ENCODE measurements at regions not wholly inside any gene's neighbourhood (a gene's known extent, or its start where the extent isn't known, plus 50 kb on each side); places are given as distances from the start of the nearest gene placed in this dataset.
A peak's percentile ranks its signal among the peaks of the same experiment; 100 is the strongest.

- H3K4me1 ChIP-seq (ENCODE audit: control insufficient read depth in 2 of 2, insufficient read depth in 1 of 2, low read depth in 1 of 2, low read length in 2 of 2) = no peaks in the 10 kb centered on the region
- no CpG with 5 or more reads among the region's 1 CpG for WGBS, 2 donors (ENCODE audit: extremely low coverage in 2 of 2, insufficient read length in 2 of 2, insufficient replicate concordance in 1 of 2)
- H3K27me3 ChIP-seq (ENCODE audit: control insufficient read depth in 3 of 3, insufficient read depth in 3 of 3, low read depth in 1 of 3, low read length in 3 of 3) = no peaks in the 10 kb centered on the region
- no peak for DNase-seq (ENCODE audit: low spot score)
- no peak overlapping the region for H4K91ac ChIP-seq (ENCODE audit: low read depth, low read length, poor library complexity)
- no peak overlapping the region for H3K23ac ChIP-seq (ENCODE audit: low read depth, low read length, poor library complexity)
- no peak overlapping the region for H2AK5ac ChIP-seq (ENCODE audit: low read depth, low read length)
- H3K79me1 ChIP-seq (ENCODE audit: low read depth, low read length) = no peaks in the 10 kb centered on the region
- H3K4ac ChIP-seq (ENCODE audit: low read length) = no peak overlapping the region
- H2BK5ac ChIP-seq (ENCODE audit: low read length) = no peak overlapping the region
- no peak overlapping the region for H3K27ac ChIP-seq (replicated peaks; ENCODE audit: low read length)
- no peak overlapping the region for H2BK15ac ChIP-seq (ENCODE audit: low read length)
- H2BK120ac ChIP-seq (ENCODE audit: low read depth, low read length) = no peak overlapping the region
- no peak overlapping the region for H3K4me3 ChIP-seq (ENCODE audit: low read length in 2 of 2)
- no peak overlapping the region for H2AFZ ChIP-seq (ENCODE audit: low read length)
- no peak overlapping the region for H3K9ac ChIP-seq (ENCODE audit: low read depth, low read length, poor library complexity)
- no peak overlapping the region for H3K14ac ChIP-seq (ENCODE audit: low read length)
- H2BK12ac ChIP-seq (ENCODE audit: low read length) = no peak overlapping the region
- H3K18ac ChIP-seq (ENCODE audit: low read length) = no peak overlapping the region
- no peaks in the 10 kb centered on the region for H3K9me3 ChIP-seq (replicated peaks in 1 of 2; ENCODE audit: control insufficient read depth in 2 of 2, insufficient read depth in 1 of 2, low read depth in 1 of 2, low read length in 2 of 2)
- H3K4me2 ChIP-seq (ENCODE audit: insufficient read depth, low read length, poor library complexity, severe bottlenecking) = no peak overlapping the region
- H3K36me3 ChIP-seq (replicated peaks in 1 of 2; ENCODE audit: control insufficient read depth in 2 of 2, insufficient read depth in 2 of 2, low read length in 2 of 2) = no peaks in the 10 kb centered on the region
- no peak overlapping the region for H4K8ac ChIP-seq (ENCODE audit: low read depth, low read length)
These were observed 58.1 kb downstream of the TUSC7 start for GRCh38 chr3:116767726-116768125.

DNA sequence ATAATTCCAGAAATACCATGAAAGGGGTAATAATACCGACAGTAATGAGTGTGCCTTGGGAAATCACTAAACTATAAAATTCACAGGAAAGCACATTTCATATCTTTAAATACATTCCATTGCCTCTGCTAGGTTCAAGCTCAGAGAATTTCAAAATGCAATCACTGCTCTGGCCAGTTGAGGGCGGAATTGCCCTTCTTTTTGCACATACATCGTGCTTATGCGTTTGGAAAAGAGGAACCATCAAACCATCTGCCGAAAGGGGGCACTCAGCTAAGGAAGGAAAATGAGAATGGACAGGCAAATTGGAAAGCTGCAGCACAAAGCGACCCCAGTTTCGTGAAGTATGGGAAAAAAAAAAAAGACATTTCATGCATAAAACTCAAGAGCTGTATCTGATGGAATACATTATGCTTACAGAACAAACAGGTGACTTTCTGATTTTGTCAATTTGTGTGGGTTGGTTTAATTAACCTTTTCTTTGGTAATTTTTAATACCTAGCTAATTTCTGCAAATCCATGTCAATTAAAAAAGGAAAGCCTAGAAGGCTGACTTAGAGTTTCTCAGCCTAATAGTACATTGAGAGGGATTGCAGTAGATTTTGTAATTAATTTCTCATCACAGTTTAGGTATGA lies 61.4 kb downstream of the TUSC7 start:
- Histone ChIP-seq H4K91ac (ENCODE audit: low read depth, low read length, poor library complexity) (no peak overlapping the region), H4K8ac (ENCODE audit: low read depth, low read length) (no peak overlapping the region), H2BK120ac (ENCODE audit: low read depth, low read length) (no peak overlapping the region), H2BK15ac (ENCODE audit: low read length) (no peak overlapping the region), H3K9ac (ENCODE audit: low read depth, low read length, poor library complexity) (no peak overlapping the region), H2AK5ac (ENCODE audit: low read depth, low read length) (no peak overlapping the region), H3K4ac (ENCODE audit: low read length) (no peak overlapping the region), H3K27me3 (ENCODE audit: control insufficient read depth in 3 of 3, insufficient read depth in 3 of 3, low read depth in 1 of 3, low read length in 3 of 3) (no peaks in the 10 kb centered on the region), H3K4me3 (ENCODE audit: low read length in 2 of 2) (no peak overlapping the region), H3K9me3 (replicated peaks in 1 of 2; ENCODE audit: control insufficient read depth in 2 of 2, insufficient read depth in 1 of 2, low read depth in 1 of 2, low read length in 2 of 2) (no peaks in the 10 kb centered on the region), H2AFZ (ENCODE audit: low read length) (no peak overlapping the region), H3K27ac (replicated peaks; ENCODE audit: low read length) (no peak overlapping the region), H3K14ac (ENCODE audit: low read length) (no peak overlapping the region), H3K4me1 (ENCODE audit: control insufficient read depth in 2 of 2, insufficient read depth in 1 of 2, low read depth in 1 of 2, low read length in 2 of 2) (no peaks in the 10 kb centered on the region), H3K4me2 (ENCODE audit: insufficient read depth, low read length, poor library complexity, severe bottlenecking) (no peak overlapping the region), H3K36me3 (replicated peaks in 1 of 2; ENCODE audit: control insufficient read depth in 2 of 2, insufficient read depth in 2 of 2, low read length in 2 of 2) (no peaks in the 10 kb centered on the region), H3K23ac (ENCODE audit: low read depth, low read length, poor library complexity) (no peak overlapping the region), H2BK5ac (ENCODE audit: low read length) (no peak overlapping the region), H3K18ac (ENCODE audit: low read length) (no peak overlapping the region), H2BK12ac (ENCODE audit: low read length) (no peak overlapping the region), H3K79me1 (ENCODE audit: low read depth, low read length) (no peaks in the 10 kb centered on the region)
- WGBS, 2 donors (ENCODE audit: extremely low coverage in 2 of 2, insufficient read length in 2 of 2, insufficient replicate concordance in 1 of 2) = no CpG with 5 or more reads among the region's 7 CpGs
- DNase-seq (ENCODE audit: low spot score) = peak; percentile 74

GRCh38 chr3:116776880-116777785 lies 67.6 kb downstream of the TUSC7 start:
- Histone ChIP-seq H3K79me1 (ENCODE audit: low read depth, low read length) (no peaks in the 10 kb centered on the region), H2BK120ac (ENCODE audit: low read depth, low read length) (no peak overlapping the region), H3K9ac (ENCODE audit: low read depth, low read length, poor library complexity) (no peak overlapping the region), H3K4me1 (ENCODE audit: control insufficient read depth in 2 of 2, insufficient read depth in 1 of 2, low read depth in 1 of 2, low read length in 2 of 2) (peaks cover 8 to 20% of the 10 kb centered on the region in 2 donors), H3K14ac (ENCODE audit: low read length) (no peak overlapping the region), H2BK15ac (ENCODE audit: low read length) (no peak overlapping the region), H3K4me3 (ENCODE audit: low read length in 2 of 2) (no peak overlapping the region), H4K8ac (ENCODE audit: low read depth, low read length) (no peak overlapping the region), H3K36me3 (replicated peaks in 1 of 2; ENCODE audit: control insufficient read depth in 2 of 2, insufficient read depth in 2 of 2, low read length in 2 of 2) (no peaks in the 10 kb centered on the region), H2BK5ac (ENCODE audit: low read length) (no peak overlapping the region), H2AK5ac (ENCODE audit: low read depth, low read length) (no peak overlapping the region), H2BK12ac (ENCODE audit: low read length) (no peak overlapping the region), H2AFZ (ENCODE audit: low read length) (peak overlapping the region; percentile 62), H3K27me3 (ENCODE audit: control insufficient read depth in 3 of 3, insufficient read depth in 3 of 3, low read depth in 1 of 3, low read length in 3 of 3) (no peaks in the 10 kb centered on the region), H3K4ac (ENCODE audit: low read length) (no peak overlapping the region), H3K27ac (replicated peaks; ENCODE audit: low read length) (peak overlapping the region; percentile 71), H3K23ac (ENCODE audit: low read depth, low read length, poor library complexity) (no peak overlapping the region), H3K18ac (ENCODE audit: low read length) (no peak overlapping the region), H4K91ac (ENCODE audit: low read depth, low read length, poor library complexity) (no peak overlapping the region), H3K9me3 (replicated peaks in 1 of 2; ENCODE audit: control insufficient read depth in 2 of 2, insufficient read depth in 1 of 2, low read depth in 1 of 2, low read length in 2 of 2) (no peaks in the 10 kb centered on the region), H3K4me2 (ENCODE audit: insufficient read depth, low read length, poor library complexity, severe bottlenecking) (no peak overlapping the region)
- WGBS, 2 donors (ENCODE audit: extremely low coverage in 2 of 2, insufficient read length in 2 of 2, insufficient replicate concordance in 1 of 2) = no CpG with 5 or more reads among the region's 10 CpGs
- DNase-seq (ENCODE audit: low spot score) = no peak

GRCh38 chr3:116785226-116785625 lies 75.6 kb downstream of the TUSC7 start:
- Histone ChIP-seq H2BK15ac (ENCODE audit: low read length) (no peak overlapping the region), H2BK12ac (ENCODE audit: low read length) (no peak overlapping the region), H2BK120ac (ENCODE audit: low read depth, low read length) (no peak overlapping the region), H3K14ac (ENCODE audit: low read length) (no peak overlapping the region), H2BK5ac (ENCODE audit: low read length) (no peak overlapping the region), H2AFZ (ENCODE audit: low read length) (no peak overlapping the region), H3K4me2 (ENCODE audit: insufficient read depth, low read length, poor library complexity, severe bottlenecking) (no peak overlapping the region), H3K27me3 (ENCODE audit: control insufficient read depth in 3 of 3, insufficient read depth in 3 of 3, low read depth in 1 of 3, low read length in 3 of 3) (no peaks in the 10 kb centered on the region), H3K79me1 (ENCODE audit: low read depth, low read length) (no peaks in the 10 kb centered on the region), H3K36me3 (replicated peaks in 1 of 2; ENCODE audit: control insufficient read depth in 2 of 2, insufficient read depth in 2 of 2, low read length in 2 of 2) (no peaks in the 10 kb centered on the region), H2AK5ac (ENCODE audit: low read depth, low read length) (no peak overlapping the region), H3K4me3 (ENCODE audit: low read length in 2 of 2) (no peak overlapping the region), H3K23ac (ENCODE audit: low read depth, low read length, poor library complexity) (no peak overlapping the region), H3K27ac (replicated peaks; ENCODE audit: low read length) (no peak overlapping the region), H4K8ac (ENCODE audit: low read depth, low read length) (no peak overlapping the region), H3K4me1 (ENCODE audit: control insufficient read depth in 2 of 2, insufficient read depth in 1 of 2, low read depth in 1 of 2, low read length in 2 of 2) (peaks cover 0 to 10% of the 10 kb centered on the region in 2 donors), H3K4ac (ENCODE audit: low read length) (no peak overlapping the region), H4K91ac (ENCODE audit: low read depth, low read length, poor library complexity) (no peak overlapping the region), H3K9me3 (replicated peaks in 1 of 2; ENCODE audit: control insufficient read depth in 2 of 2, insufficient read depth in 1 of 2, low read depth in 1 of 2, low read length in 2 of 2) (no peaks in the 10 kb centered on the region), H3K9ac (ENCODE audit: low read depth, low read length, poor library complexity) (no peak overlapping the region), H3K18ac (ENCODE audit: low read length) (no peak overlapping the region)
- WGBS, 2 donors (ENCODE audit: extremely low coverage in 2 of 2, insufficient read length in 2 of 2, insufficient replicate concordance in 1 of 2) = no CpG with 5 or more reads among the region's 3 CpGs
- no peak for DNase-seq (ENCODE audit: low spot score)

Data from neuronal stem cell (in vitro differentiated cells).